ENCODE measurements at regions not wholly inside any gene's neighbourhood (a gene's known extent, or its start where the extent isn't known, plus 50 kb on each side); places are given as distances from the start of the nearest gene placed in this dataset.

GRCh38 chr10:107984149-107984548, 819.6 kb upstream of the SORCS1 start:
- Histone ChIP-seq H2AFZ (ENCODE audit: low read depth, low read length) (no peak overlapping the region), H3K79me2 (replicated peaks; ENCODE audit: insufficient read depth, low read length) (no peaks in the 10 kb centered on the region), H3K4me2 (ENCODE audit: low read length) (no peak overlapping the region), H3K9ac (ENCODE audit: low read length) (no peak overlapping the region), H3K27ac (ENCODE audit: low read length) (no peak overlapping the region), H3F3A (ENCODE audit: insufficient read depth, low read length, poor library complexity, severe bottlenecking) (no peaks in the 10 kb centered on the region), H3K9me3 (ENCODE audit: low read length) (no peaks in the 10 kb centered on the region), H3K36me3 (ENCODE audit: insufficient read depth, low read length) (no peaks in the 10 kb centered on the region), H3K27me3 (ENCODE audit: insufficient read depth, low read depth, low read length) (no peaks in the 10 kb centered on the region), H3K4me3 (ENCODE audit: low read length) (no peak overlapping the region), H4K20me1 (ENCODE audit: insufficient read depth) (peaks cover 3% of the 10 kb centered on the region), H3K9me2 (ENCODE audit: insufficient read depth, low read length) (no peaks in the 10 kb centered on the region)
- no peak for TF ChIP-seq SMC3 (conservative IDR thresholded peaks at IDR 0.05; ENCODE audit: poor library complexity)
- no peak for TF ChIP-seq REST (IDR thresholded peaks at IDR 0.05; ENCODE audit: borderline replicate concordance)
- no peak for TF ChIP-seq RAD21 (conservative IDR thresholded peaks at IDR 0.05)
- no peak for TF ChIP-seq CTCF (IDR thresholded peaks at IDR 0.05; ENCODE audit: poor library complexity, severe bottlenecking)
- no peak for TF ChIP-seq MXI1 (conservative IDR thresholded peaks at IDR 0.05; ENCODE audit: poor library complexity, severe bottlenecking)
- no peak for TF ChIP-seq TAF1 (IDR thresholded peaks at IDR 0.05; ENCODE audit: low read depth)
- TF ChIP-seq EP300 (conservative IDR thresholded peaks at IDR 0.05; ENCODE audit: poor library complexity, severe bottlenecking), result no peak
- no peak for TF ChIP-seq EZH2 (IDR thresholded peaks at IDR 0.05; ENCODE audit: borderline replicate concordance, insufficient read depth, low read length, poor library complexity, severe bottlenecking)
- no peak for TF ChIP-seq POLR2AphosphoS5 (IDR thresholded peaks at IDR 0.05)

GRCh38 chr10:107978455-107978854, 813.9 kb upstream of the SORCS1 start:
- Histone ChIP-seq H3K27ac (ENCODE audit: low read length) (no peak overlapping the region), H2AFZ (ENCODE audit: low read depth, low read length) (no peak overlapping the region), H3K9me2 (ENCODE audit: insufficient read depth, low read length) (no peaks in the 10 kb centered on the region), H3K9ac (ENCODE audit: low read length) (no peak overlapping the region), H4K20me1 (ENCODE audit: insufficient read depth) (no peaks in the 10 kb centered on the region), H3K4me2 (ENCODE audit: low read length) (no peak overlapping the region), H3K36me3 (ENCODE audit: insufficient read depth, low read length) (no peaks in the 10 kb centered on the region), H3K79me2 (replicated peaks; ENCODE audit: insufficient read depth, low read length) (no peaks in the 10 kb centered on the region), H3K9me3 (ENCODE audit: low read length) (no peaks in the 10 kb centered on the region), H3F3A (ENCODE audit: insufficient read depth, low read length, poor library complexity, severe bottlenecking) (no peaks in the 10 kb centered on the region), H3K27me3 (ENCODE audit: insufficient read depth, low read depth, low read length) (no peaks in the 10 kb centered on the region), H3K4me3 (ENCODE audit: low read length) (no peak overlapping the region)
- TF ChIP-seq EP300 (conservative IDR thresholded peaks at IDR 0.05; ENCODE audit: poor library complexity, severe bottlenecking) (no peak), POLR2AphosphoS5 (IDR thresholded peaks at IDR 0.05) (no peak), CTCF (IDR thresholded peaks at IDR 0.05; ENCODE audit: poor library complexity, severe bottlenecking) (no peak), TAF1 (IDR thresholded peaks at IDR 0.05; ENCODE audit: low read depth) (no peak)
